ENCODE measurements at regions not wholly inside any gene's neighbourhood (a gene's known extent, or its start where the extent isn't known, plus 50 kb on each side); places are given as distances from the start of the nearest gene placed in this dataset.

GRCh38 chr6:71488186-71488585, 199.6 kb downstream of the OGFRL1 start:
- TF ChIP-seq CTCF (IDR thresholded peaks at IDR 0.05; ENCODE audit: extremely low read depth in 1 of 2, insufficient read depth in 1 of 2, low read depth in 1 of 2, low read length in 2 of 2): no peak
- no peak for TF ChIP-seq MYC (IDR thresholded peaks at IDR 0.05; ENCODE audit: low read depth, low read length)
- TF ChIP-seq POLR2A (IDR thresholded peaks at IDR 0.05; ENCODE audit: low read depth, low read length): no peak
- TF ChIP-seq POLR2AphosphoS5 (IDR thresholded peaks at IDR 0.05; ENCODE audit: insufficient read depth, low read depth, low read length): no peak
